Breast epithelium (tissue), 4 donors: ENCODE measurements at regions not wholly inside any gene's neighbourhood (a gene's known extent, or its start where the extent isn't known, plus 50 kb on each side); places are given as distances from the start of the nearest gene placed in this dataset.

Source experiments
- DNase-seq, 2 donors: peaks; one replicate each; pipeline ENCODE4 v3.0.0-alpha.2; 2019; ENCODE audit warnings: low spot score in 2 of 2
- H3K27ac ChIP-seq, 2 donors: fragments of 200-600 bp; sonication (generic) in 1 of 2; one replicate each; pipeline ENCODE4 v1.5.1; 2016 to 2019; ENCODE audit warnings: mild to moderate bottlenecking in 1 of 2
- H3K27me3 ChIP-seq, 2 donors: fragments of 200-600 bp; sonication (generic) in 1 of 2; one replicate each; pipeline versions ENCODE4 v1.5.1 to v1.6.0; 2017 to 2019; ENCODE audit warnings: control low read depth in 1 of 2, mild to moderate bottlenecking in 1 of 2
- H3K36me3 ChIP-seq: fragments of 200-600 bp; one replicate; pipeline ENCODE4 v1.5.1; 2019
- H3K4me1 ChIP-seq, 2 donors: fragments of 200-600 bp; sonication (generic); one replicate each; pipeline ENCODE4 v1.5.1; 2016 to 2019; ENCODE audit warnings: control low read depth in 1 of 2
- H3K4me3 ChIP-seq, 3 donors: fragments of 200-600 bp; sonication (generic); 1 replicate in 2 of 3; 2 replicates in 1 of 3; pipeline ENCODE4 v1.5.1; 2016 to 2019; ENCODE audit warnings: mild to moderate bottlenecking in 3 of 3, moderate library complexity in 2 of 3
- H3K9me3 ChIP-seq, 2 donors: fragments of 200-600 bp; sonication (generic) in 1 of 2; one replicate each; pipeline ENCODE4 v1.5.1; 2016 to 2019; ENCODE audit warnings: control low read depth in 1 of 2
- POLR2A ChIP-seq: fragments of 450-650 bp; IDR thresholded peaks from one replicate; pipeline ENCODE4 v1.6.1; 2016; ENCODE audit warnings: antibody characterized with exemption, mild to moderate bottlenecking, moderate library complexity
- POLR2AphosphoS5 ChIP-seq, 3 donors: sonication (generic); formaldehyde crosslinking; IDR thresholded peaks; one replicate each; pipeline ENCODE4 v1.6.1; 2017; ENCODE audit warnings: antibody characterized with exemption in 3 of 3
- intact Hi-C: fragments of 100-400 bp; cut with DNase I; formaldehyde crosslinking; loops from one replicate; pipeline ENCODE4 v1.15.1; 2023; ENCODE audit warnings: low total_unique reads
- TF ChIP-seq, protein P1 (sequence below), 3 donors: fragments of 450-650 bp; IDR thresholded peaks; one replicate each; pipeline ENCODE4 v1.5.1; 2016 to 2017; ENCODE audit warnings: antibody characterized with exemption in 3 of 3, mild to moderate bottlenecking in 3 of 3, moderate library complexity in 3 of 3

DNA sequence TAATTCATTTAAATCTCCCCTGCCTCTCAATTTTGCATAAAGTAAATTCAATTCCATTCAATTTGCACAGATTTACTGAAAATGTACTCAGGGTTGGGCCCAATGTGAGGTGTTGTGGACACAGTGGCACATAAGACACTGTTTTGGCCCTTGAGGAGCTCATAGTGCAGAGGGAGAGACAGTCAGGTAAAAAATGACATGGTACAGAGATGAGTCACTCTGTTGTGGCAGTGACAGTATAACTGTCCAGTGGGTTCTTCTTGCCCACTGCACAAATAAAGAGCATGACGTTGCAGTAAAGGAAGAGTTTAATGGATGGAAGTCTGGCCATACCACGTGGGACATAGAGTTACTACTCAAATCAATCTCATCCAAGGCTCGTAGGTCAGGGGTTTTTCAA lies 400.3 kb upstream of the TRIB2 start:
- Histone ChIP-seq H3K27me3 (no peaks in the 10 kb centered on the region), H3K9me3 (no peaks in the 10 kb centered on the region), H3K27ac (no peak overlapping the region), H3K4me1 (no peaks in the 10 kb centered on the region), H3K4me3 (no peak overlapping the region), H3K36me3 (no peaks in the 10 kb centered on the region)
- TF ChIP-seq, protein P1, sequence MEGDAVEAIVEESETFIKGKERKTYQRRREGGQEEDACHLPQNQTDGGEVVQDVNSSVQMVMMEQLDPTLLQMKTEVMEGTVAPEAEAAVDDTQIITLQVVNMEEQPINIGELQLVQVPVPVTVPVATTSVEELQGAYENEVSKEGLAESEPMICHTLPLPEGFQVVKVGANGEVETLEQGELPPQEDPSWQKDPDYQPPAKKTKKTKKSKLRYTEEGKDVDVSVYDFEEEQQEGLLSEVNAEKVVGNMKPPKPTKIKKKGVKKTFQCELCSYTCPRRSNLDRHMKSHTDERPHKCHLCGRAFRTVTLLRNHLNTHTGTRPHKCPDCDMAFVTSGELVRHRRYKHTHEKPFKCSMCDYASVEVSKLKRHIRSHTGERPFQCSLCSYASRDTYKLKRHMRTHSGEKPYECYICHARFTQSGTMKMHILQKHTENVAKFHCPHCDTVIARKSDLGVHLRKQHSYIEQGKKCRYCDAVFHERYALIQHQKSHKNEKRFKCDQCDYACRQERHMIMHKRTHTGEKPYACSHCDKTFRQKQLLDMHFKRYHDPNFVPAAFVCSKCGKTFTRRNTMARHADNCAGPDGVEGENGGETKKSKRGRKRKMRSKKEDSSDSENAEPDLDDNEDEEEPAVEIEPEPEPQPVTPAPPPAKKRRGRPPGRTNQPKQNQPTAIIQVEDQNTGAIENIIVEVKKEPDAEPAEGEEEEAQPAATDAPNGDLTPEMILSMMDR (IDR thresholded peaks at IDR 0.05), result no peak
- TF ChIP-seq POLR2A, result no peak
- TF ChIP-seq POLR2AphosphoS5 (IDR thresholded peaks at IDR 0.05), result no peak
- DNase-seq, result no peak
- intact Hi-C loops, result loop anchor here (2.0 kb wide), 1 partner anchor 20 kb away; no protein-coding TSS in a partner anchor

DNA sequence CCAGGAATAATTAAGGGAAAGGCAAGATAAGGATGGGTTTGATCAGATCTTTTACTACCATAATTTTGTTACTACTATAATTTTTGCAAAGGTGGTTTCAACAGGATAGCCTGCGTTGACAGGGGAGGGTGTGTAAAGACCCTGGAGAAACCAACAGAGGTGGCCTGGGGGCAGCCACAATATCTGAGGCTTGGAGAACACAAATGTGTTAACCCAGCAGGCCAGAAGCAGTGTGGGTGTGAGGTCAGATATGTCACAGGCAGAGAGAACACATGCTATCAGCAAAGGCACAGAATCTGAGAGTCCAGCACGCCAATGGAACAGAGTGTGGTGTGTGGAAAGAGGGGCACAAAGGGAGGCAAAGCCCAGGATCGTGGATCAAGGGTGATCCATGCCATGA lies 399.4 kb upstream of the TRIB2 start:
- Histone ChIP-seq H3K27ac (peak overlapping the region in 1 of 2 donors; percentile 87), H3K9me3 (no peaks in the 10 kb centered on the region), H3K36me3 (no peaks in the 10 kb centered on the region), H3K27me3 (no peaks in the 10 kb centered on the region), H3K4me1 (no peaks in the 10 kb centered on the region), H3K4me3 (no peak overlapping the region)
- no peak for TF ChIP-seq POLR2A
- TF ChIP-seq, protein P1 (IDR thresholded peaks at IDR 0.05), result no peak
- no peak for TF ChIP-seq POLR2AphosphoS5 (IDR thresholded peaks at IDR 0.05)
- no peak for DNase-seq
- intact Hi-C loops, result loop anchor here (2.0 kb wide), 1 partner anchor 20 kb away; no protein-coding TSS in a partner anchor

DNA sequence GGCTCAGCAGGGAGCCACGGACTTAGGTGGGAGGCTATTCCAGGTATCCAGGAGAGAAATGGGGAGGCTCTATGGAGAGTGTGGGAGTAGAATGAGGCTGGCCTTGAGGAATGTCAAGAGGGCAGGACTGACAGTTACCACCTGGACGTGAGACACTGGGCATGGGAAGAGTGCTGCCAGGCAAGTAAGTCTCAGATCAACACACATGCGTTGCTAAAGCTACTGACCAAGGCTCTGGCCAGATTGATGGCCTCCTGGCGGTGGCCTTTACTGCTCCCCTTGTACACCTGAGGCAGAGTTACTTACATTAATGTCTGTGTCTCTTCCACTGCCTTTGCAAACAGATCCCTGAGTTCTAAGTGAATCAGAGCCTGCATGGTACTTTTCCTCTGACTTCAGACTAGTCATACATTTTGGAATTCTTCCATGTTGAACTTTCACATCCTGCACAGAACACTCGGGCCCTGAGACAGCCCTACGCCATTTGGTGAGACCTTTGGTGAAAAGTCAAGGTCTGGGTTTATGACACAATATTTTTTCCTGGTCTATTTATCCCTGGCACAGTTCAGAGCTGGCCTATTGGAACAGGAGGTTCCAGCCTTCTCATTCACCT lies 398.8 kb upstream of the TRIB2 start:
- Histone ChIP-seq H3K4me1 (no peaks in the 10 kb centered on the region), H3K9me3 (no peaks in the 10 kb centered on the region), H3K27me3 (no peaks in the 10 kb centered on the region), H3K4me3 (no peak overlapping the region), H3K27ac (peak overlapping the region; percentile 63 to 87), H3K36me3 (no peaks in the 10 kb centered on the region)
- intact Hi-C loops, result loop anchor here (2.0 kb wide), 1 partner anchor 21 kb away; no protein-coding TSS in a partner anchor
- TF ChIP-seq, protein P1 (IDR thresholded peaks at IDR 0.05), result no peak
- TF ChIP-seq POLR2A (no peak), POLR2AphosphoS5 (IDR thresholded peaks at IDR 0.05) (no peak)
- DNase-seq, result no peak

DNA sequence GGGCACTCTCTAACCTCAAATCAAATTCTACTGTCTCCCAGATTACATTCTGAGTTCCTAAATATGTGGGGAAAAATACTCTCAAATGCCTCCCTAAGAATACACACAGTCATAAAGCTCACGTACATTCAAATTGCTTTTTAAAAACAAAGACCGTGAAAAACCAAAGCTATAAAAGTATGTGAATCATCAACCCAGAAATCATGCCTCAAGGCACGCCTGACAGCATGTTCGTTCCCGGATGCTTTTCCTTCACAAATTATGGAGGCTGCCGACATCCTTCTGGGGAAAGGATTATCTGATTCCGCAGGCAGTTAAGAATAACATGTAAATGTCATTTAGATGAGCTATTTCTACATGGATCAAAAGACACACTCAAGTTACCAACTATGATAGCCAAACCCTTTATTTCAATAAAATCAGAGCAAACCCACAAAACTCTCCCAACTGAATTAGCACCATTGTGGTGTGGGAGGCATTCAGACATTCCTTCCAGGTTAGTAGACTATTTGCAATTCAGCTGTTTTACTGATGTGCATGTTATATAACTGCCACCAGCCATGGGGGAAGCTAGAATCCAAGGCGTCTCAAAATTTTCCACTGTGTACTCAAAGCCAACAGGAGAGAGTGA lies 398.2 kb upstream of the TRIB2 start:
- TF ChIP-seq, protein P1 (IDR thresholded peaks at IDR 0.05), result no peak
- TF ChIP-seq POLR2A, result no peak
- no peak for TF ChIP-seq POLR2AphosphoS5 (IDR thresholded peaks at IDR 0.05)
- Histone ChIP-seq H3K4me3 (no peak overlapping the region), H3K27me3 (no peaks in the 10 kb centered on the region), H3K9me3 (no peaks in the 10 kb centered on the region), H3K4me1 (no peaks in the 10 kb centered on the region), H3K36me3 (no peaks in the 10 kb centered on the region), H3K27ac (peak overlapping the region; percentile 63 to 87)
- intact Hi-C loops, result no loop called here
- peak in 1 of 2 donors; percentile 22 for DNase-seq

DNA sequence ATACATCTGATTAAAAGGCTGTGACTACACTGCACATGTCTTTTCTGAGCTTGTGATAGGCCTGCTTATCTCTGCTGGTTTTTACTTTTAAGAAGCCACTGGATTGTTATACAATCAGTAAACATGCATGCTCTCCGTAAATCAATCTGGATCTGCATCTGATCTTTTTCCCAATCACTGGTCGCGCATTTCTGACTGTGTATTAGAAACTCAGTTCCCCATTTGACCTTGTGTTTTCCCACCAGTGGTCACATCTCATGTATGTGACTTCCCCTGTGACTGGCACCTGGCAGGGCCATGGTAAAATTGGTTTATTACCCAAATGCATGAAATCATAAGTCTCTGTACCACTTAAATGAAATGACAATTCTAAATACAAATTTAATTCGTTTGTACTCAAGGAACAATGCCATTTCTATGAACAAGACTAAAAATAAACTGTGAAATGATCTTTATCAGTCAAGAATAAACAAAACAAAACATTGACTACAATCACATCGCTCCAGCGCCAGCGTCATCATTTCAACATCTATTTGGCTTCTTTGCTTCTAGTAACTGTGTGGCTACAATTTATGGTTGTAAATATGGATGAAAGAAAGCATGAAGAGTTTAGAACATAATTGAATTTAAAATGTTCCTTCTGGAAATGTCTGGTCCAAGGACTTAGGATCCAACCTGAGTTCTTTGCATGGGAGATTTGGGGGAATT lies 396.6 kb upstream of the TRIB2 start:
- TF ChIP-seq POLR2A (no peak), POLR2AphosphoS5 (IDR thresholded peaks at IDR 0.05) (no peak)
- TF ChIP-seq, protein P1 (IDR thresholded peaks at IDR 0.05), result no peak
- no peak for DNase-seq
- Histone ChIP-seq H3K9me3 (no peaks in the 10 kb centered on the region), H3K27ac (peak overlapping the region in 1 of 2 donors; percentile 30), H3K4me3 (no peak overlapping the region), H3K4me1 (no peaks in the 10 kb centered on the region), H3K27me3 (no peaks in the 10 kb centered on the region), H3K36me3 (no peaks in the 10 kb centered on the region)
- intact Hi-C loops, result no loop called here
